SK-N-DZ (cell line): ENCODE measurements at regions not wholly inside any gene's neighbourhood (a gene's known extent, or its start where the extent isn't known, plus 50 kb on each side); places are given as distances from the start of the nearest gene placed in this dataset.
"Not testable (repeated sequence)": the region's sequence is repeated elsewhere in the genome, so short reads cannot be mapped to it uniquely, and the experiment has no call there.

Experiments used
- DNase-seq: peaks from one replicate; pipeline ENCODE4 v3.0.0-alpha.2; 2015; ENCODE audit warnings: low spot score

GRCh38 chr10:10667466-10667865 lies 350.2 kb upstream of the CELF2 start:
- no peak for DNase-seq

- DNase-seq = no peak
Observed at GRCh38 chr10:10676972-10677371, 340.7 kb upstream of the CELF2 start.

GRCh38 chr10:10677479-10677878 lies 340.2 kb upstream of the CELF2 start:
- peak; percentile 28 for DNase-seq

GRCh38 chr10:10680496-10680895 lies 337.2 kb upstream of the CELF2 start:
- no peak for DNase-seq

- no peak for DNase-seq
Observed at GRCh38 chr10:10684972-10685371, 332.7 kb upstream of the CELF2 start.

GRCh38 chr10:10685566-10685965 lies 332.1 kb upstream of the CELF2 start:
- no peak for DNase-seq

- no peak for DNase-seq
Observed at GRCh38 chr10:10687751-10688150, 329.9 kb upstream of the CELF2 start.

- DNase-seq = no peak
Observed at GRCh38 chr10:10699427-10699826, 318.2 kb upstream of the CELF2 start.

- no peak for DNase-seq
Observed at GRCh38 chr10:10701084-10701611, 316.5 kb upstream of the CELF2 start.

GRCh38 chr10:10702211-10702610 lies 315.5 kb upstream of the CELF2 start:
- DNase-seq = no peak

- DNase-seq = no peak
Observed at GRCh38 chr10:10703382-10703781, 314.3 kb upstream of the CELF2 start.

GRCh38 chr10:10712155-10712704 lies 305.4 kb upstream of the CELF2 start:
- DNase-seq = no peak

- DNase-seq = no peak
Observed at GRCh38 chr10:10714327-10714726, 303.3 kb upstream of the CELF2 start.

- DNase-seq = no peak
Observed at GRCh38 chr10:10716972-10717371, 300.7 kb upstream of the CELF2 start.

GRCh38 chr10:10722422-10722821 lies 295.2 kb upstream of the CELF2 start:
- no peak for DNase-seq

GRCh38 chr10:10725196-10725595 lies 292.5 kb upstream of the CELF2 start:
- DNase-seq = no peak

- no peak for DNase-seq
Observed at GRCh38 chr10:10726101-10726500, 291.6 kb upstream of the CELF2 start.

- not testable (repeated sequence) for DNase-seq
Observed at GRCh38 chr10:10727411-10727810, 290.3 kb upstream of the CELF2 start.

- DNase-seq = no peak
Observed at GRCh38 chr10:10727812-10728211, 289.9 kb upstream of the CELF2 start.

GRCh38 chr10:10730471-10731043 lies 287.1 kb upstream of the CELF2 start:
- no peak for DNase-seq

GRCh38 chr10:10731366-10731765 lies 286.3 kb upstream of the CELF2 start:
- DNase-seq = no peak

- DNase-seq = no peak
Observed at GRCh38 chr10:10734356-10735064, 283.2 kb upstream of the CELF2 start.

GRCh38 chr10:10745291-10745690 lies 272.4 kb upstream of the CELF2 start:
- DNase-seq = no peak
